ENCODE measurements at regions not wholly inside any gene's neighbourhood (a gene's known extent, or its start where the extent isn't known, plus 50 kb on each side); places are given as distances from the start of the nearest gene placed in this dataset.
"Not testable (repeated sequence)": the region's sequence is repeated elsewhere in the genome, so short reads cannot be mapped to it uniquely, and the experiment has no call there.

GRCh38 chr7:98727146-98727709 is 110.1 kb downstream of the NPTX2 start:
- no peak for DNase-seq (ENCODE audit: low read depth in 2 of 3, low spot score in 2 of 3)

DNA sequence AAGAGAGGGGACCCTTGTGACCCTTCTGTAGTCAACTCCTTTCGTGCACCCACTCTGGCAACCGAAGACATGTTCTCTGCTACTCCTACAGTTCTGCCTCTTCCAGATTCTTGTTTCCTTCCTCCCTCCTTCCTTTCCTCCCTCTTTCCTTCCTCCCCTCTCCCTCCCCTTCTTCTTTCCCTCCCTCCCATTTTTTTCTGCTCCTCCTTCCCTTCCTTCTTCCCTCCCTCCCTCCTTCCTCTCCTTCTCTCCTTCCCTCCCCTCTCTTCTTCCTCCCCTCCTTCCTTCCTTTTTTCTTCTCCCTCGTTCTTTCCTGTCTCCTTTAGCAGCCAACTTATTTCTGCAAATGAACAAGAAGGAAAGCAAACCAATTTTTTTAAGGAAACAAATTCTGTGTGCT is 111.5 kb downstream of the NPTX2 start:
- no peak for DNase-seq (ENCODE audit: low read depth in 2 of 3, low spot score in 2 of 3)

- no peak for DNase-seq (ENCODE audit: low read depth in 2 of 3, low spot score in 2 of 3)
Measured at GRCh38 chr7:98729121-98729520, 112.0 kb downstream of the NPTX2 start.

DNA sequence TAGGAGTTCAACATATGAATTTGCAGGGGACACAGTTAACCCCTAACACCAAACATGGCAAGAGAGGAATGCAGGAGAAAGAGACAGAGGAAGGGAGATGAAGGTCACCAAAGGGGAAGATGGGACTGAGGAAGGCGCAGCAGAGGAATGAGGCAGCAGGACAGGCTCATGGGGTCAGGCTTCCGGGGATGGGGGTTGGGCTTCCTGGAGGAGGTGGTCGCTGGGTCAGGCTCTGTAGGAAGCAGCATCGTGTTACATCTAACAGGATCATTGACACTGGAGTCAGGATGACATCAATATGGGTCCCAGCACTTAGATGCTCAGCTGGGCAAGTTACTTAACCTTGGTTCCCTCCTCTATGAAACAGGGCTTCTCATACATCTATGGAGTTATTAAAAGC is 113.2 kb downstream of the NPTX2 start:
- DNase-seq (ENCODE audit: low read depth in 2 of 3, low spot score in 2 of 3): no peak

DNA sequence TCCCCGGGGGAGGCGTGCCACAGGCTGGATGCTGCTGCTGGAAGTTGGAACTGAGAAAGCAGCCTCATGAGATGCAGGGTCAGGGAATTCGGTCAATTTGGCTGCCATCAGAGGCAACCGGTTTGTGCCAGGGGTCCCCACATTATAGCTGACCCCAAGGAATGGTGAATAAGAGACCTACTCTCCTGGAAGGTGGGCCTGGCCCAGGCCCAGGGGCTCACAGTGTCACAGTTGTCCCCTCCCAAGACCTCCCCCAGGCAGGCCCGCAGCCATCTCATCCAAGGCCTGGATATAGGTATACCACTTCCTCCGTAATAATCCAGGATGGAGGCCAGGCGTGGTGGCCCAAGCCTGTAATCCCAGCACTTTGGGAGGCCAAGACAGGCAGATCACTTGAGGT is 114.6 kb downstream of the NPTX2 start:
- no peak for DNase-seq (ENCODE audit: low read depth in 2 of 3, low spot score in 2 of 3)

GRCh38 chr7:98733036-98733435 is 116.0 kb downstream of the NPTX2 start:
- DNase-seq (ENCODE audit: low read depth in 2 of 3, low spot score in 2 of 3): peak; percentile 12 to 56 (median 20)

DNA sequence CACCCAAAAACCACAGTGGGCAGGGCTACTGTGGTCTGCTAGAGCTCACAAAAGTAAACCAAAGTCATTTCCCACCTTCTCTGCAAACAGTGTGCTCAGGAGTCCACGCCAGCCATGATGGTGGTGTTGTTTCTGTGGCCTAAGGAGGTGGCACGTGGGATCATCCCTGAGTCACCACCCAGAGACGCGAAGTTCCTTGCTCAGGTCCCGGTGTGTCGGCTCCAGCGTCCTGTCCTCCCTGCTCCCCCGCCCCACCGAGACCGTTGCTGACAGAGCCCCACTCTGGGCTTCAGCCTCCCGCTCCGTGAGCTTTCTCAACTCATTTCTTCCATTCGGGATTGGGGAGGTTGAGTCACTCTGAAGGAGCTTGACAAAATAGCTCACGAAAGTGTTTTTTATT is 118.7 kb downstream of the NPTX2 start:
- DNase-seq (ENCODE audit: low read depth in 2 of 3, low spot score in 2 of 3): no peak

DNA sequence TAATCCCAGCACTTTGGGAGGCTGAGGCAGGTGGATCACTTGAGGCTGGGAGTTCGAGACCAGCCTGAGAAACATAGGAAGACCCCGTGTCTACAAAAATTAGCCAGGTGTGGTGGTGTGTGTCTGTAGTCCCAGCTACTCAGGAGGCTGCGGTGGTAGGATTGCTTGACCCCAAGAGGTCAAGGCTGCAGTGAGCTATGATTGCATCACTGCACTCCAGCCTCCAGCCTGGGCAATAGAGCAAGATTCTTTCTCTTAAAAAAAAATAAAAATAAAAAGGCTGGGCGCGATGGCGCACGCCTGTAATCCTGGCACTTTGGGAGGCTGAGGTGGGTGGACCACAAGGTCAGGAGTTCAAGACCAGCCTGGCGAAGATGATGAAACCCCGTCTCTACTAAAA is 119.4 kb downstream of the NPTX2 start:
- DNase-seq (ENCODE audit: low read depth in 2 of 3, low spot score in 2 of 3): not testable (repeated sequence)

GRCh38 chr7:98737176-98737575 is 120.1 kb downstream of the NPTX2 start:
- no peak for DNase-seq (ENCODE audit: low read depth in 2 of 3, low spot score in 2 of 3)

- DNase-seq (ENCODE audit: low read depth in 2 of 3, low spot score in 2 of 3): no peak
Measured at GRCh38 chr7:98740643-98741042, 123.6 kb downstream of the NPTX2 start.

- DNase-seq (ENCODE audit: low read depth in 2 of 3, low spot score in 2 of 3): peak; percentile 31 to 74 (median 47)
Measured at GRCh38 chr7:98745722-98746318, 124.0 kb downstream of the TMEM130 start.

DNA sequence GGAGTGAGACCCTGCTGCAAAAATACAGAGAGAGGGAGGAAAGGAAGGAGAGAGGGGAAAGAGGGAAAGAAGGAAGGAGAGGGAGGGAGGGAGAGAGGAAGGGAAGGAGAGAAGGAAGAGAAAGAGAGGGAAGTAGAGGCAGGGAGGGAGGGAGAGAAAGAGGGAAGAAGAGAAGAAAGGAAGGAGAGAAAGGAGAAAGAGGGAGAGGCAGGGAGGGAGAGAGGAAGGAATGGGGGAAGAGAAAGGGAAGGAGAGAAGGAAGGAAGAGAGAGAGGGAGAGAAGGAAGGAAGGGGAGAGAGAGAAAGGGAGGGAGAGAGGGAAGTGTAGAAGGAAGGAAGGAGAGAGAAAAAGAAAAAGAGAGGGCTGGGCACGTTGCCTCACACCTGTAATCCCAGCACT is 121.7 kb downstream of the TMEM130 start:
- no peak for DNase-seq (ENCODE audit: low read depth in 2 of 3, low spot score in 2 of 3)

DNA sequence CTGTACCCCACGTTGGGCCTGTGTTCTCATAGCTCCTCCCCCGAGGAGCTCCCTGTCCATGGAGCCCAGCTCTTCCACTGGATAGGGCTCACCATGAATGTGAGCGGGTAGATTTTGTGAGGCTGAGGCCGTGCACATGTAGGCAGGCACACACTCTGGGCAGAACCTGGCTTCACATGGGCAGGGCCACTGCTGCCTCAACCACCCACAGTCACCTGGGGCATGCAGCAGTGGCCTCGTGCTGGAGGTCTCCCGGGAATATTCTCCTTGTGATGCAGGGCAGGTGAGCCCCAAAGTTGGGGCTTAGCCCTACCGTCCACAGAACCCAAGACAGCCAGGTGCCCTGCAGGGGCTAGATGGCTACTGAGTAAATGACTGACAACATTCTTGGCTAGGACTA is 116.6 kb downstream of the TMEM130 start:
- DNase-seq (ENCODE audit: low read depth in 2 of 3, low spot score in 2 of 3): no peak

- no peak for DNase-seq (ENCODE audit: low read depth in 2 of 3, low spot score in 2 of 3)
Measured at GRCh38 chr7:98753989-98754479, 115.8 kb downstream of the TMEM130 start.

- no peak for DNase-seq (ENCODE audit: low read depth in 2 of 3, low spot score in 2 of 3)
Measured at GRCh38 chr7:98755138-98755898, 114.5 kb downstream of the TMEM130 start.

DNA sequence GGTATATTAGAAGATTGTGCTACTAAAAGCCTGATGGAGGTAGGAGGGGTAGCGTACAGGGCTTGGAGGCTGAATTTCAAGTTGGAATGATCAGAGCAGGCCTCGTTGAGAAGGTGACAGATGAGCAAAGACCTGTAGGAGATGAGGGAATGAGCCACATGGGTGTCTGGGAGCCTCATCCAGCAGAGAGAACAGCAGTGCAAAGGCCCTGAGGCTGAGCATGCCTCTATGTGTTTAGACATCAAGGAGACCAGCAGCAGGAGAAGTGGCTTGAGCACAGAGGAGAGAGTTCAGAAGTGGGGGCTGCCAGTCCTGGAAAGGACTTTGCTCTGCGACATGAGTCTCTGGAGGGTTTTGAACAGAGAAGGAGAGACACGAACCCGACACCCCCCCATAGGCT is 111.7 kb downstream of the TMEM130 start:
- DNase-seq (ENCODE audit: low read depth in 2 of 3, low spot score in 2 of 3): no peak

- no peak for DNase-seq (ENCODE audit: low read depth in 2 of 3, low spot score in 2 of 3)
Measured at GRCh38 chr7:98760201-98760651, 109.6 kb downstream of the TMEM130 start.

- no peak for DNase-seq (ENCODE audit: low read depth in 2 of 3, low spot score in 2 of 3)
Measured at GRCh38 chr7:98761225-98761624, 108.6 kb downstream of the TMEM130 start.

DNA sequence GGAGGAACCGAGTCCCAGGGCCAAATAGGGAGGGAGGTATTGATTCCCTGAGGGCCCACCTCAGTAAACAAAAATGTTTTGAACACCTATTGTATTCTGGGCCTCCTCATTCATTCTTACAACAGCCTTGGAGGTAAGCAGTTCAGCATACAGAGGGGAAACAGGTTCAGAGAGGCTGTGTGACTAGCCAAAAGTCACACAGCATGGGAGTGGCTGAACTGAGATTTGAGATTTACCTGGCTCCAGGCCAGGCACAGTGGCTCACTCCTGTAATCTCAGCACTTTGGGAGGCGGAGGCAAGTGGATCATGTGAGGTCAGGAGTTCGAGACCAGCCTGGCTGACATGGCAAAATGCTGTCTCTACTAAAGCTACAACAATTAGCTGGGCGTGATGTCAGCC is 107.2 kb downstream of the TMEM130 start:
- DNase-seq (ENCODE audit: low read depth in 2 of 3, low spot score in 2 of 3): no peak

- no peak for DNase-seq (ENCODE audit: low read depth in 2 of 3, low spot score in 2 of 3)
Measured at GRCh38 chr7:98763441-98763840, 106.4 kb downstream of the TMEM130 start.

DNA sequence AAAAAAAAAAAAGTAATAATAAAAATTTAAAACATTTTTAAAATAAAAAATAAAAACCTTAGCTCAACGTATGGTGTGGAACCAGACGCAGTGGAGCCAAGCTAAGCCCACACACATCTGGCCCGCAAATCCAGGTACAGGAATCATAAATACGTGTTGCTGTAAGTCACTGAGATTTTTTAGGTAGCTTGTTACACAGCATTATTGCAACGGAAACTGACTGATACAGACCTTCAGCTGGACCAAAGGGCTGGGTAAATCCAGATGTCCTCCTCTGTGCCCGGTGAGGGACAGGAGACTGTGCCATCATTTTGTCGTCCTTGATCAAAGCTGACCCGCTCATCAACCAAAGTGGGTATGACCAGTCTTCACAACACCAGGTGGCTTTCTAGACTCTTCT is 104.9 kb downstream of the TMEM130 start:
- no peak for DNase-seq (ENCODE audit: low read depth in 2 of 3, low spot score in 2 of 3)

- DNase-seq (ENCODE audit: low read depth in 2 of 3, low spot score in 2 of 3): not testable (repeated sequence)
Measured at GRCh38 chr7:98770085-98770484, 99.7 kb downstream of the TMEM130 start.
